ENCODE measurements at regions not wholly inside any gene's neighbourhood (a gene's known extent, or its start where the extent isn't known, plus 50 kb on each side); places are given as distances from the start of the nearest gene placed in this dataset.

DNA sequence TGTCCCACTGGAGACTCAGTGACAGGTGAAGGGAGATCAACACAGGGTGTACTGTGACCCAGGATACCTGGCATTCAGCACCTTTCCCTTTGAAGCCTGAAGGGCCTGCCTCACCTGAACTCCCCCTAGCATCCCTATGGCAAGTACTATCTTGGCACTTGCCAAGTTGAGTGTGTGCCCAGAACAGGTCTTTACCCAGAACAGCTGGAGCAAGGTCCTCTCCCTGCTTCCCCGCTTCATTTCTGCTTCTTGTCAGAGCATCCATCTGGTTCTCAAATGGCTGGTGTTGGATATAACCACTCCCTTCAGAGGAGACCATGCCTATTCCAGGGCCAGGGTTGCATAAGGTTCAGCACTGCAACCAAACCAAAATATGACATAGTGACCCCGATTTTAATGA lies 73.0 kb downstream of the FAM43A start:
- no peak overlapping the region for H3K4me2 ChIP-seq
- H3K79me2 ChIP-seq (replicated peaks; ENCODE audit: insufficient read depth) = no peaks in the 10 kb centered on the region
- ATAC-seq (no peak), DNase-seq (ENCODE audit: low spot score) (no peak)
- no peaks in the 10 kb centered on the region for H3F3A ChIP-seq (replicated peaks; ENCODE audit: low read depth)
- H3K27ac Mint-ChIP-seq = no peak overlapping the region
- peaks cover 8% of the 10 kb centered on the region for H3K4me1 Mint-ChIP-seq
- H3K9me3 Mint-ChIP-seq = no peaks in the 10 kb centered on the region
- no peaks in the 10 kb centered on the region for H3K4me1 ChIP-seq (ENCODE audit: insufficient read depth)
- no peaks in the 10 kb centered on the region for H3K36me3 ChIP-seq (ENCODE audit: insufficient read depth)
- peaks cover 2% of the 10 kb centered on the region for H3K27me3 Mint-ChIP-seq (ENCODE audit: insufficient read depth, low read depth, poor library complexity)
- no peaks in the 10 kb centered on the region for H3K9me2 ChIP-seq (ENCODE audit: insufficient read depth)
- no peaks in the 10 kb centered on the region; the same call in 1 of the 2 replicates for H4K20me1 ChIP-seq (replicated peaks; ENCODE audit: insufficient read depth)
- no peak overlapping the region for H3K4me3 ChIP-seq
- no peaks in the 10 kb centered on the region for H3K36me3 Mint-ChIP-seq (ENCODE audit: low read depth)
- no peak overlapping the region for H3K27ac ChIP-seq (ENCODE audit: low read depth)
- no peak overlapping the region for H3K4me3 Mint-ChIP-seq
- TF ChIP-seq STAT1 (IDR thresholded peaks at IDR 0.05; ENCODE audit: unreplicated experiment) = no peak
- TF ChIP-seq POLR2AphosphoS5 (IDR thresholded peaks at IDR 0.05; ENCODE audit: low read depth) = no peak
- no peak for TF ChIP-seq ZNF114 (CRISPR knock-in tag; IDR thresholded peaks at IDR 0.05)
- TF ChIP-seq, protein P1, sequence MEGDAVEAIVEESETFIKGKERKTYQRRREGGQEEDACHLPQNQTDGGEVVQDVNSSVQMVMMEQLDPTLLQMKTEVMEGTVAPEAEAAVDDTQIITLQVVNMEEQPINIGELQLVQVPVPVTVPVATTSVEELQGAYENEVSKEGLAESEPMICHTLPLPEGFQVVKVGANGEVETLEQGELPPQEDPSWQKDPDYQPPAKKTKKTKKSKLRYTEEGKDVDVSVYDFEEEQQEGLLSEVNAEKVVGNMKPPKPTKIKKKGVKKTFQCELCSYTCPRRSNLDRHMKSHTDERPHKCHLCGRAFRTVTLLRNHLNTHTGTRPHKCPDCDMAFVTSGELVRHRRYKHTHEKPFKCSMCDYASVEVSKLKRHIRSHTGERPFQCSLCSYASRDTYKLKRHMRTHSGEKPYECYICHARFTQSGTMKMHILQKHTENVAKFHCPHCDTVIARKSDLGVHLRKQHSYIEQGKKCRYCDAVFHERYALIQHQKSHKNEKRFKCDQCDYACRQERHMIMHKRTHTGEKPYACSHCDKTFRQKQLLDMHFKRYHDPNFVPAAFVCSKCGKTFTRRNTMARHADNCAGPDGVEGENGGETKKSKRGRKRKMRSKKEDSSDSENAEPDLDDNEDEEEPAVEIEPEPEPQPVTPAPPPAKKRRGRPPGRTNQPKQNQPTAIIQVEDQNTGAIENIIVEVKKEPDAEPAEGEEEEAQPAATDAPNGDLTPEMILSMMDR (conservative IDR thresholded peaks at IDR 0.05; ENCODE audit: low read depth in 2 of 2) = no peak
- TF ChIP-seq, protein P2, sequence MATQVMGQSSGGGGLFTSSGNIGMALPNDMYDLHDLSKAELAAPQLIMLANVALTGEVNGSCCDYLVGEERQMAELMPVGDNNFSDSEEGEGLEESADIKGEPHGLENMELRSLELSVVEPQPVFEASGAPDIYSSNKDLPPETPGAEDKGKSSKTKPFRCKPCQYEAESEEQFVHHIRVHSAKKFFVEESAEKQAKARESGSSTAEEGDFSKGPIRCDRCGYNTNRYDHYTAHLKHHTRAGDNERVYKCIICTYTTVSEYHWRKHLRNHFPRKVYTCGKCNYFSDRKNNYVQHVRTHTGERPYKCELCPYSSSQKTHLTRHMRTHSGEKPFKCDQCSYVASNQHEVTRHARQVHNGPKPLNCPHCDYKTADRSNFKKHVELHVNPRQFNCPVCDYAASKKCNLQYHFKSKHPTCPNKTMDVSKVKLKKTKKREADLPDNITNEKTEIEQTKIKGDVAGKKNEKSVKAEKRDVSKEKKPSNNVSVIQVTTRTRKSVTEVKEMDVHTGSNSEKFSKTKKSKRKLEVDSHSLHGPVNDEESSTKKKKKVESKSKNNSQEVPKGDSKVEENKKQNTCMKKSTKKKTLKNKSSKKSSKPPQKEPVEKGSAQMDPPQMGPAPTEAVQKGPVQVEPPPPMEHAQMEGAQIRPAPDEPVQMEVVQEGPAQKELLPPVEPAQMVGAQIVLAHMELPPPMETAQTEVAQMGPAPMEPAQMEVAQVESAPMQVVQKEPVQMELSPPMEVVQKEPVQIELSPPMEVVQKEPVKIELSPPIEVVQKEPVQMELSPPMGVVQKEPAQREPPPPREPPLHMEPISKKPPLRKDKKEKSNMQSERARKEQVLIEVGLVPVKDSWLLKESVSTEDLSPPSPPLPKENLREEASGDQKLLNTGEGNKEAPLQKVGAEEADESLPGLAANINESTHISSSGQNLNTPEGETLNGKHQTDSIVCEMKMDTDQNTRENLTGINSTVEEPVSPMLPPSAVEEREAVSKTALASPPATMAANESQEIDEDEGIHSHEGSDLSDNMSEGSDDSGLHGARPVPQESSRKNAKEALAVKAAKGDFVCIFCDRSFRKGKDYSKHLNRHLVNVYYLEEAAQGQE (IDR thresholded peaks at IDR 0.05; ENCODE audit: unreplicated experiment) = no peak
- TF ChIP-seq EZH2 (IDR thresholded peaks at IDR 0.05; ENCODE audit: low read depth, unreplicated experiment) = no peak
- TF ChIP-seq ZNF331 (CRISPR knock-in tag; IDR thresholded peaks at IDR 0.05; ENCODE audit: low read depth) = no peak
- TF ChIP-seq, protein P3, sequence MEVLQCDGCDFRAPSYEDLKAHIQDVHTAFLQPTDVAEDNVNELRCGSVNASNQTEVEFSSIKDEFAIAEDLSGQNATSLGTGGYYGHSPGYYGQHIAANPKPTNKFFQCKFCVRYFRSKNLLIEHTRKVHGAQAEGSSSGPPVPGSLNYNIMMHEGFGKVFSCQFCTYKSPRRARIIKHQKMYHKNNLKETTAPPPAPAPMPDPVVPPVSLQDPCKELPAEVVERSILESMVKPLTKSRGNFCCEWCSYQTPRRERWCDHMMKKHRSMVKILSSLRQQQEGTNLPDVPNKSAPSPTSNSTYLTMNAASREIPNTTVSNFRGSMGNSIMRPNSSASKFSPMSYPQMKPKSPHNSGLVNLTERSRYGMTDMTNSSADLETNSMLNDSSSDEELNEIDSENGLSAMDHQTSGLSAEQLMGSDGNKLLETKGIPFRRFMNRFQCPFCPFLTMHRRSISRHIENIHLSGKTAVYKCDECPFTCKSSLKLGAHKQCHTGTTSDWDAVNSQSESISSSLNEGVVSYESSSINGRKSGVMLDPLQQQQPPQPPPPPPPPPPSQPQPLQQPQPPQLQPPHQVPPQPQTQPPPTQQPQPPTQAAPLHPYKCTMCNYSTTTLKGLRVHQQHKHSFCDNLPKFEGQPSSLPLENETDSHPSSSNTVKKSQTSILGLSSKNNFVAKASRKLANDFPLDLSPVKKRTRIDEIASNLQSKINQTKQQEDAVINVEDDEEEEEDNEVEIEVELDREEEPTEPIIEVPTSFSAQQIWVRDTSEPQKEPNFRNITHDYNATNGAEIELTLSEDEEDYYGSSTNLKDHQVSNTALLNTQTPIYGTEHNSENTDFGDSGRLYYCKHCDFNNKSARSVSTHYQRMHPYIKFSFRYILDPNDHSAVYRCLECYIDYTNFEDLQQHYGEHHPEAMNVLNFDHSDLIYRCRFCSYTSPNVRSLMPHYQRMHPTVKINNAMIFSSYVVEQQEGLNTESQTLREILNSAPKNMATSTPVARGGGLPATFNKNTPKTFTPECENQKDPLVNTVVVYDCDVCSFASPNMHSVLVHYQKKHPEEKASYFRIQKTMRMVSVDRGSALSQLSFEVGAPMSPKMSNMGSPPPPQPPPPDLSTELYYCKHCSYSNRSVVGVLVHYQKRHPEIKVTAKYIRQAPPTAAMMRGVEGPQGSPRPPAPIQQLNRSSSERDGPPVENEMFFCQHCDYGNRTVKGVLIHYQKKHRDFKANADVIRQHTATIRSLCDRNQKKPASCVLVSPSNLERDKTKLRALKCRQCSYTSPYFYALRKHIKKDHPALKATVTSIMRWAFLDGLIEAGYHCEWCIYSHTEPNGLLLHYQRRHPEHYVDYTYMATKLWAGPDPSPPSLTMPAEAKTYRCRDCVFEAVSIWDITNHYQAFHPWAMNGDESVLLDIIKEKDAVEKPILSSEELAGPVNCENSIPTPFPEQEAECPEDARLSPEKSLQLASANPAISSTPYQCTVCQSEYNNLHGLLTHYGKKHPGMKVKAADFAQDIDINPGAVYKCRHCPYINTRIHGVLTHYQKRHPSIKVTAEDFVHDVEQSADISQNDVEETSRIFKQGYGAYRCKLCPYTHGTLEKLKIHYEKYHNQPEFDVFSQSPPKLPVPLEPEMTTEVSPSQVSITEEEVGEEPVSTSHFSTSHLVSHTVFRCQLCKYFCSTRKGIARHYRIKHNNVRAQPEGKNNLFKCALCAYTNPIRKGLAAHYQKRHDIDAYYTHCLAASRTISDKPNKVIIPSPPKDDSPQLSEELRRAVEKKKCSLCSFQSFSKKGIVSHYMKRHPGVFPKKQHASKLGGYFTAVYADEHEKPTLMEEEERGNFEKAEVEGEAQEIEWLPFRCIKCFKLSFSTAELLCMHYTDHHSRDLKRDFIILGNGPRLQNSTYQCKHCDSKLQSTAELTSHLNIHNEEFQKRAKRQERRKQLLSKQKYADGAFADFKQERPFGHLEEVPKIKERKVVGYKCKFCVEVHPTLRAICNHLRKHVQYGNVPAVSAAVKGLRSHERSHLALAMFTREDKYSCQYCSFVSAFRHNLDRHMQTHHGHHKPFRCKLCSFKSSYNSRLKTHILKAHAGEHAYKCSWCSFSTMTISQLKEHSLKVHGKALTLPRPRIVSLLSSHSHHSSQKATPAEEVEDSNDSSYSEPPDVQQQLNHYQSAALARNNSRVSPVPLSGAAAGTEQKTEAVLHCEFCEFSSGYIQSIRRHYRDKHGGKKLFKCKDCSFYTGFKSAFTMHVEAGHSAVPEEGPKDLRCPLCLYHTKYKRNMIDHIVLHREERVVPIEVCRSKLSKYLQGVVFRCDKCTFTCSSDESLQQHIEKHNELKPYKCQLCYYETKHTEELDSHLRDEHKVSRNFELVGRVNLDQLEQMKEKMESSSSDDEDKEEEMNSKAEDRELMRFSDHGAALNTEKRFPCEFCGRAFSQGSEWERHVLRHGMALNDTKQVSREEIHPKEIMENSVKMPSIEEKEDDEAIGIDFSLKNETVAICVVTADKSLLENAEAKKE (CRISPR knock-in tag; IDR thresholded peaks at IDR 0.05) = no peak
- TF ChIP-seq NANOG (IDR thresholded peaks at IDR 0.05; ENCODE audit: borderline replicate concordance) = no peak
- TF ChIP-seq, protein P4, sequence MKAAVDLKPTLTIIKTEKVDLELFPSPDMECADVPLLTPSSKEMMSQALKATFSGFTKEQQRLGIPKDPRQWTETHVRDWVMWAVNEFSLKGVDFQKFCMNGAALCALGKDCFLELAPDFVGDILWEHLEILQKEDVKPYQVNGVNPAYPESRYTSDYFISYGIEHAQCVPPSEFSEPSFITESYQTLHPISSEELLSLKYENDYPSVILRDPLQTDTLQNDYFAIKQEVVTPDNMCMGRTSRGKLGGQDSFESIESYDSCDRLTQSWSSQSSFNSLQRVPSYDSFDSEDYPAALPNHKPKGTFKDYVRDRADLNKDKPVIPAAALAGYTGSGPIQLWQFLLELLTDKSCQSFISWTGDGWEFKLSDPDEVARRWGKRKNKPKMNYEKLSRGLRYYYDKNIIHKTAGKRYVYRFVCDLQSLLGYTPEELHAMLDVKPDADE (IDR thresholded peaks at IDR 0.05) = no peak
- TF ChIP-seq CREB1 (CRISPR knock-in tag; IDR thresholded peaks at IDR 0.05; ENCODE audit: low read depth) = no peak
- no peak for TF ChIP-seq JUNB (IDR thresholded peaks at IDR 0.05; ENCODE audit: unreplicated experiment)
- no peak for TF ChIP-seq EZH2phosphoT487 (IDR thresholded peaks at IDR 0.05; ENCODE audit: unreplicated experiment)
- no peaks in the 10 kb centered on the region for H3K27me3 ChIP-seq (ENCODE audit: insufficient read depth)
- H2AFZ ChIP-seq = no peak overlapping the region

Data from GM23338 (cell line).